ENCODE measurements at regions not wholly inside any gene's neighbourhood (a gene's known extent, or its start where the extent isn't known, plus 50 kb on each side); places are given as distances from the start of the nearest gene placed in this dataset.
A peak's percentile ranks its signal among the peaks of the same experiment; 100 is the strongest.
"Not testable (repeated sequence)": the region's sequence is repeated elsewhere in the genome, so short reads cannot be mapped to it uniquely, and the experiment has no call there.

GRCh38 chr18:14460364-14460763 is 83.0 kb downstream of the POTEC start:
- H3K4me1 Mint-ChIP-seq (ENCODE audit: low read depth); H3K36me3 Mint-ChIP-seq (ENCODE audit: low read depth); H3K27ac Mint-ChIP-seq; H3K4me3 Mint-ChIP-seq; H3K9me3 Mint-ChIP-seq: not testable (repeated sequence)
- peaks cover 14% of the 10 kb centered on the region for H3K27me3 Mint-ChIP-seq (ENCODE audit: low read depth)

- not testable (repeated sequence) for H3K27ac Mint-ChIP-seq; H3K4me1 Mint-ChIP-seq (ENCODE audit: low read depth); H3K9me3 Mint-ChIP-seq; H3K4me3 Mint-ChIP-seq; H3K36me3 Mint-ChIP-seq (ENCODE audit: low read depth)
- H3K27me3 Mint-ChIP-seq (ENCODE audit: low read depth) = peaks cover 14% of the 10 kb centered on the region
Measured at GRCh38 chr18:14459826-14460225, 83.6 kb downstream of the POTEC start.

GRCh38 chr18:14458009-14458945 is 85.1 kb downstream of the POTEC start:
- not testable (repeated sequence) for H3K27ac Mint-ChIP-seq; H3K36me3 Mint-ChIP-seq (ENCODE audit: low read depth); H3K9me3 Mint-ChIP-seq; H3K4me1 Mint-ChIP-seq (ENCODE audit: low read depth)
- peak overlapping the region; percentile 44 for H3K4me3 Mint-ChIP-seq
- H3K27me3 Mint-ChIP-seq (ENCODE audit: low read depth) = peaks cover 14% of the 10 kb centered on the region

- H3K27me3 Mint-ChIP-seq (ENCODE audit: low read depth) = peaks cover 23% of the 10 kb centered on the region
- not testable (repeated sequence) for H3K4me1 Mint-ChIP-seq (ENCODE audit: low read depth); H3K36me3 Mint-ChIP-seq (ENCODE audit: low read depth); H3K27ac Mint-ChIP-seq; H3K4me3 Mint-ChIP-seq; H3K9me3 Mint-ChIP-seq
Measured at GRCh38 chr18:14450637-14451009, 92.8 kb downstream of the POTEC start.

- H3K27me3 Mint-ChIP-seq (ENCODE audit: low read depth) = peaks cover 21% of the 10 kb centered on the region
- not testable (repeated sequence) for H3K27ac Mint-ChIP-seq; H3K9me3 Mint-ChIP-seq; H3K4me3 Mint-ChIP-seq; H3K4me1 Mint-ChIP-seq (ENCODE audit: low read depth); H3K36me3 Mint-ChIP-seq (ENCODE audit: low read depth)
Measured at GRCh38 chr18:14449995-14450636, 93.3 kb downstream of the POTEC start.

GRCh38 chr18:14449062-14449461 is 94.3 kb downstream of the POTEC start:
- H3K27me3 Mint-ChIP-seq (ENCODE audit: low read depth) = peaks cover 21% of the 10 kb centered on the region
- not testable (repeated sequence) for H3K4me3 Mint-ChIP-seq; H3K27ac Mint-ChIP-seq; H3K36me3 Mint-ChIP-seq (ENCODE audit: low read depth); H3K4me1 Mint-ChIP-seq (ENCODE audit: low read depth); H3K9me3 Mint-ChIP-seq

GRCh38 chr18:14447715-14448114 is 95.7 kb downstream of the POTEC start:
- not testable (repeated sequence) for H3K4me1 Mint-ChIP-seq (ENCODE audit: low read depth); H3K27ac Mint-ChIP-seq; H3K36me3 Mint-ChIP-seq (ENCODE audit: low read depth); H3K4me3 Mint-ChIP-seq; H3K9me3 Mint-ChIP-seq
- H3K27me3 Mint-ChIP-seq (ENCODE audit: low read depth) = peaks cover 21% of the 10 kb centered on the region

- not testable (repeated sequence) for H3K9me3 Mint-ChIP-seq; H3K27ac Mint-ChIP-seq; H3K4me3 Mint-ChIP-seq; H3K4me1 Mint-ChIP-seq (ENCODE audit: low read depth); H3K36me3 Mint-ChIP-seq (ENCODE audit: low read depth); H3K27me3 Mint-ChIP-seq (ENCODE audit: low read depth)
Measured at GRCh38 chr18:14435460-14435859, 107.9 kb downstream of the POTEC start.

- H3K27me3 Mint-ChIP-seq (ENCODE audit: low read depth) = peaks cover 14% of the 10 kb centered on the region
- H3K4me1 Mint-ChIP-seq (ENCODE audit: low read depth); H3K27ac Mint-ChIP-seq; H3K9me3 Mint-ChIP-seq; H3K36me3 Mint-ChIP-seq (ENCODE audit: low read depth): not testable (repeated sequence)
- H3K4me3 Mint-ChIP-seq = peak overlapping the region; percentile 14
Measured at GRCh38 chr18:14432371-14432770, 111.0 kb downstream of the POTEC start.

GRCh38 chr18:14431031-14431521 is 112.3 kb downstream of the POTEC start:
- H3K36me3 Mint-ChIP-seq (ENCODE audit: low read depth); H3K27ac Mint-ChIP-seq; H3K4me1 Mint-ChIP-seq (ENCODE audit: low read depth); H3K9me3 Mint-ChIP-seq: not testable (repeated sequence)
- Mint-ChIP-seq H3K27me3 (ENCODE audit: low read depth) (peaks cover 16% of the 10 kb centered on the region), H3K4me3 (peak overlapping the region; percentile 80)

- H3K27me3 Mint-ChIP-seq (ENCODE audit: low read depth); H3K4me3 Mint-ChIP-seq; H3K36me3 Mint-ChIP-seq (ENCODE audit: low read depth); H3K27ac Mint-ChIP-seq; H3K9me3 Mint-ChIP-seq; H3K4me1 Mint-ChIP-seq (ENCODE audit: low read depth): not testable (repeated sequence)
Measured at GRCh38 chr18:14415806-14416205, 127.6 kb downstream of the POTEC start.

GRCh38 chr18:14415399-14415798 is 128.0 kb downstream of the POTEC start:
- not testable (repeated sequence) for H3K27ac Mint-ChIP-seq; H3K36me3 Mint-ChIP-seq (ENCODE audit: low read depth); H3K4me3 Mint-ChIP-seq; H3K27me3 Mint-ChIP-seq (ENCODE audit: low read depth); H3K4me1 Mint-ChIP-seq (ENCODE audit: low read depth); H3K9me3 Mint-ChIP-seq

GRCh38 chr18:14395533-14395932 is 147.9 kb downstream of the POTEC start:
- H3K4me3 Mint-ChIP-seq; H3K4me1 Mint-ChIP-seq (ENCODE audit: low read depth); H3K36me3 Mint-ChIP-seq (ENCODE audit: low read depth); H3K9me3 Mint-ChIP-seq; H3K27me3 Mint-ChIP-seq (ENCODE audit: low read depth); H3K27ac Mint-ChIP-seq: not testable (repeated sequence)

GRCh38 chr18:14393563-14394103 is 149.8 kb downstream of the POTEC start:
- not testable (repeated sequence) for H3K27me3 Mint-ChIP-seq (ENCODE audit: low read depth); H3K36me3 Mint-ChIP-seq (ENCODE audit: low read depth); H3K4me1 Mint-ChIP-seq (ENCODE audit: low read depth); H3K4me3 Mint-ChIP-seq; H3K9me3 Mint-ChIP-seq; H3K27ac Mint-ChIP-seq

- H3K9me3 Mint-ChIP-seq; H3K27me3 Mint-ChIP-seq (ENCODE audit: low read depth); H3K27ac Mint-ChIP-seq; H3K36me3 Mint-ChIP-seq (ENCODE audit: low read depth); H3K4me1 Mint-ChIP-seq (ENCODE audit: low read depth); H3K4me3 Mint-ChIP-seq: not testable (repeated sequence)
Measured at GRCh38 chr18:14392604-14393003, 150.8 kb downstream of the POTEC start.

Data from T-helper 1 cell treated with Interleukin-12 subunit alpha and Interleukin-12 subunit beta and Interleukin-4 antibody, amounts not matched to agents 30 μg/mL and 1 μg/mL, for 36 hours (primary cell).